Activated naive CD8-positive, alpha-beta T cell treated with anti-CD3 and anti-CD28 coated beads, Interleukin-2, amount 50 U/mL, for 24 hours (primary cell): ENCODE measurements at regions not wholly inside any gene's neighbourhood (a gene's known extent, or its start where the extent isn't known, plus 50 kb on each side); places are given as distances from the start of the nearest gene placed in this dataset.
"Not testable (repeated sequence)": the region's sequence is repeated elsewhere in the genome, so short reads cannot be mapped to it uniquely, and the experiment has no call there.

Experiments
- ATAC-seq: fragments of 150-1000 bp; cut with Tn5 transposase; one replicate; pipeline ENCODE4 v1.10.0; 2021
- DNase-seq: peaks from one replicate; pipeline ENCODE4 v3.0.0; 2021
- H3K27ac Mint-ChIP-seq: one replicate; pipeline ENCODE4 v1.8.0; 2021; ENCODE audit warnings: mild to moderate bottlenecking, mixed read lengths
- H3K27me3 Mint-ChIP-seq: one replicate; pipeline ENCODE4 v1.8.0; 2021; ENCODE audit warnings: mixed read lengths
- H3K36me3 Mint-ChIP-seq: one replicate; pipeline ENCODE4 v1.8.0; 2021; ENCODE audit warnings: low read depth, mixed read lengths
- H3K4me1 Mint-ChIP-seq: one replicate; pipeline ENCODE4 v1.8.0; 2021; ENCODE audit warnings: mixed read lengths
- H3K4me3 Mint-ChIP-seq: one replicate; pipeline ENCODE4 v1.8.0; 2021; ENCODE audit warnings: mild to moderate bottlenecking, moderate library complexity, mixed read lengths
- H3K9me3 Mint-ChIP-seq: one replicate; pipeline ENCODE4 v1.8.0; 2021; ENCODE audit warnings: mixed read lengths

- no peaks in the 10 kb centered on the region for H3K4me1 Mint-ChIP-seq
- H3K36me3 Mint-ChIP-seq: no peaks in the 10 kb centered on the region
- DNase-seq (no peak), ATAC-seq (no peak)
- H3K27me3 Mint-ChIP-seq: peaks cover 1% of the 10 kb centered on the region
- no peaks in the 10 kb centered on the region for H3K9me3 Mint-ChIP-seq
- H3K27ac Mint-ChIP-seq: no peak overlapping the region
- H3K4me3 Mint-ChIP-seq: no peak overlapping the region
Measured at GRCh38 chr18:25534401-25534800, 182.4 kb upstream of the ZNF521 start.

- no peak overlapping the region for H3K4me3 Mint-ChIP-seq
- no peak overlapping the region for H3K27ac Mint-ChIP-seq
- H3K9me3 Mint-ChIP-seq: no peaks in the 10 kb centered on the region
- DNase-seq (no peak), ATAC-seq (no peak)
- no peaks in the 10 kb centered on the region for H3K36me3 Mint-ChIP-seq
- H3K27me3 Mint-ChIP-seq: peaks cover 1% of the 10 kb centered on the region
- no peaks in the 10 kb centered on the region for H3K4me1 Mint-ChIP-seq
Measured at GRCh38 chr18:25533218-25533617, 181.3 kb upstream of the ZNF521 start.

- DNase-seq: no peak
- Mint-ChIP-seq H3K27ac (no peak overlapping the region), H3K27me3 (peaks cover 3% of the 10 kb centered on the region), H3K4me1 (peaks cover 2% of the 10 kb centered on the region), H3K36me3 (no peaks in the 10 kb centered on the region), H3K9me3 (no peaks in the 10 kb centered on the region), H3K4me3 (no peak overlapping the region)
- ATAC-seq: no peak
Measured at GRCh38 chr18:25531207-25531606, 179.2 kb upstream of the ZNF521 start.

GRCh38 chr18:25525789-25526188 is 173.8 kb upstream of the ZNF521 start:
- not testable (repeated sequence) for H3K4me1 Mint-ChIP-seq, H3K4me3 Mint-ChIP-seq, ATAC-seq, DNase-seq, H3K36me3 Mint-ChIP-seq, H3K9me3 Mint-ChIP-seq, H3K27me3 Mint-ChIP-seq, H3K27ac Mint-ChIP-seq

- H3K27me3 Mint-ChIP-seq: no peaks in the 10 kb centered on the region
- ATAC-seq (no peak), DNase-seq (no peak)
- no peaks in the 10 kb centered on the region for H3K36me3 Mint-ChIP-seq
- H3K4me1 Mint-ChIP-seq: peaks cover 4% of the 10 kb centered on the region
- no peak overlapping the region for H3K27ac Mint-ChIP-seq
- H3K9me3 Mint-ChIP-seq: peaks cover 2% of the 10 kb centered on the region
- no peak overlapping the region for H3K4me3 Mint-ChIP-seq
Measured at GRCh38 chr18:25518716-25519053, 166.7 kb upstream of the ZNF521 start.

GRCh38 chr18:25517881-25518715 is 166.1 kb upstream of the ZNF521 start:
- no peaks in the 10 kb centered on the region for H3K36me3 Mint-ChIP-seq
- no peak overlapping the region for H3K4me3 Mint-ChIP-seq
- H3K4me1 Mint-ChIP-seq: peaks cover 4% of the 10 kb centered on the region
- peaks cover 4% of the 10 kb centered on the region for H3K9me3 Mint-ChIP-seq
- ATAC-seq (no peak), DNase-seq (no peak)
- H3K27me3 Mint-ChIP-seq: no peaks in the 10 kb centered on the region
- H3K27ac Mint-ChIP-seq: no peak overlapping the region

GRCh38 chr18:25516747-25517498 is 165.0 kb upstream of the ZNF521 start:
- ATAC-seq (no peak), DNase-seq (no peak)
- Mint-ChIP-seq H3K4me3 (no peak overlapping the region), H3K27ac (no peak overlapping the region), H3K9me3 (peaks cover 4% of the 10 kb centered on the region), H3K36me3 (no peaks in the 10 kb centered on the region), H3K4me1 (peaks cover 4% of the 10 kb centered on the region), H3K27me3 (no peaks in the 10 kb centered on the region)

GRCh38 chr18:25516121-25516520 is 164.2 kb upstream of the ZNF521 start:
- Mint-ChIP-seq H3K4me1 (peaks cover 4% of the 10 kb centered on the region), H3K9me3 (peaks cover 4% of the 10 kb centered on the region), H3K36me3 (no peaks in the 10 kb centered on the region), H3K4me3 (no peak overlapping the region), H3K27ac (no peak overlapping the region), H3K27me3 (no peaks in the 10 kb centered on the region)
- no peak for DNase-seq
- ATAC-seq: no peak

- Mint-ChIP-seq H3K4me1 (no peaks in the 10 kb centered on the region), H3K27me3 (no peaks in the 10 kb centered on the region), H3K27ac (no peak overlapping the region), H3K4me3 (no peak overlapping the region), H3K9me3 (peaks cover 4% of the 10 kb centered on the region), H3K36me3 (no peaks in the 10 kb centered on the region)
- DNase-seq (no peak), ATAC-seq (no peak)
Measured at GRCh38 chr18:25510096-25510495, 158.1 kb upstream of the ZNF521 start.

- Mint-ChIP-seq H3K4me3 (no peak overlapping the region), H3K27ac (no peak overlapping the region), H3K4me1 (no peaks in the 10 kb centered on the region), H3K27me3 (peaks cover 9% of the 10 kb centered on the region), H3K9me3 (no peaks in the 10 kb centered on the region), H3K36me3 (no peaks in the 10 kb centered on the region)
- ATAC-seq (no peak), DNase-seq (no peak)
Measured at GRCh38 chr18:25503567-25504081, 151.7 kb upstream of the ZNF521 start.

- no peaks in the 10 kb centered on the region for H3K36me3 Mint-ChIP-seq
- no peaks in the 10 kb centered on the region for H3K4me1 Mint-ChIP-seq
- H3K27me3 Mint-ChIP-seq: peaks cover 4% of the 10 kb centered on the region
- H3K27ac Mint-ChIP-seq: no peak overlapping the region
- DNase-seq (no peak), ATAC-seq (no peak)
- no peak overlapping the region for H3K4me3 Mint-ChIP-seq
- H3K9me3 Mint-ChIP-seq: peaks cover 5% of the 10 kb centered on the region
Measured at GRCh38 chr18:25497151-25497794, 145.3 kb upstream of the ZNF521 start.

- H3K9me3 Mint-ChIP-seq: peaks cover 5% of the 10 kb centered on the region
- no peaks in the 10 kb centered on the region for H3K4me1 Mint-ChIP-seq
- H3K27ac Mint-ChIP-seq: no peak overlapping the region
- no peak for DNase-seq
- H3K4me3 Mint-ChIP-seq: no peak overlapping the region
- no peak for ATAC-seq
- peaks cover 2% of the 10 kb centered on the region for H3K27me3 Mint-ChIP-seq
- H3K36me3 Mint-ChIP-seq: no peaks in the 10 kb centered on the region
Measured at GRCh38 chr18:25496544-25496943, 144.6 kb upstream of the ZNF521 start.

GRCh38 chr18:25495606-25496005 is 143.6 kb upstream of the ZNF521 start:
- no peaks in the 10 kb centered on the region for H3K36me3 Mint-ChIP-seq
- no peak overlapping the region for H3K4me3 Mint-ChIP-seq
- no peak overlapping the region for H3K27ac Mint-ChIP-seq
- no peaks in the 10 kb centered on the region for H3K4me1 Mint-ChIP-seq
- no peak for ATAC-seq
- H3K9me3 Mint-ChIP-seq: peaks cover 5% of the 10 kb centered on the region
- DNase-seq: no peak
- no peaks in the 10 kb centered on the region for H3K27me3 Mint-ChIP-seq

GRCh38 chr18:25494888-25495287 is 142.9 kb upstream of the ZNF521 start:
- Mint-ChIP-seq H3K27ac (no peak overlapping the region), H3K9me3 (peaks cover 5% of the 10 kb centered on the region), H3K27me3 (no peaks in the 10 kb centered on the region), H3K4me1 (no peaks in the 10 kb centered on the region), H3K36me3 (no peaks in the 10 kb centered on the region), H3K4me3 (no peak overlapping the region)
- ATAC-seq (no peak), DNase-seq (no peak)

- ATAC-seq (no peak), DNase-seq (no peak)
- Mint-ChIP-seq H3K9me3 (peaks cover 5% of the 10 kb centered on the region), H3K4me1 (no peaks in the 10 kb centered on the region), H3K27me3 (no peaks in the 10 kb centered on the region), H3K27ac (no peak overlapping the region), H3K4me3 (no peak overlapping the region), H3K36me3 (no peaks in the 10 kb centered on the region)
Measured at GRCh38 chr18:25493401-25493800, 141.4 kb upstream of the ZNF521 start.
